ENCODE measurements at regions not wholly inside any gene's neighbourhood (a gene's known extent, or its start where the extent isn't known, plus 50 kb on each side); places are given as distances from the start of the nearest gene placed in this dataset.

DNA sequence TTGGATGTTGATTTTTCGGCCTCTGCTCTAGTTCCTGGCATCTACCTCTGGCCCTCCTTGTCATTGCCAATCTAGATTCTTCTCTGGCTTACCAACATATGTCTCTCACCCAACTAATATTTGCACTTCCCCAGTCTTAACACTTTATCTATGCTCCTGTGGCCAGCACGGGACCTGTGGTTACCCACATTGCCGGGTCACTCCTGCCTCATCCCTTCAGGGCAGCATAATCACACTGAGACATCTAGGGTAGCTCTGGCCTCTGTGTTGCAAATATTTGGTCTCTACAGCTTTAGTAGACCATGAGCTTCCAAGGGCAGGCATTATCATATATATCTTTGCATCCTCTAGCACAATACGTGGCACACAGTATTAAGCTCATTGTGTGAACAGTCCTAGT lies 182.0 kb upstream of the ARHGAP20 start:
- TF ChIP-seq CTCF (IDR thresholded peaks at IDR 0.05; ENCODE audit: low read depth, low read length, missing control alignments), result no peak
- in situ Hi-C loops (cut with HindIII; ENCODE audit: low sequenced_read_pairs), result no loop called here

DNA sequence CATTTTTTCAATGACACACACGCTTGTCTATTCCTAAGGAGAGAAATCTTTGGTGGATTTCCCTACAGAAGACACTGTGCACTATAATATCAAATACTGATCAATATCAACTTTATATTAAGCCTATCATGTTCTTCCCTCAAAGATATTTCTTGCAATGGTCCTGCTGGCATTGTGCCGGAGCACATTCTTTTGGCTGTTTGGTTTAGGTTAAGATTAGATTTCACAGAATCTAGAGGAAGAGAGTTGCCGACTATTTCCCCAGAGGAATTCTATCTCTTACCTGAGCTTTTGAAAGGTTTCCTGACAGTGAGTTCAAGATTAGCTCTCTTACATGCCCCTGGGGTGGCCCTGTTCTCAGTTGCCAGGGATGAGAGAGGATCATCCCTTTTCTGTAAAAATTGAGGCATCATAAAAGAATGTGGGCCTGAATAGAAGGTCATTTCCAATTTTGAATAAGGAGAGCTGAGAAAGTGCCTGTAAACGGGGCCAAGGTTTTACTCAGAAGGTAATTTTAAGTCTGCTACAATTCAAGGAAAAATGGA lies 180.6 kb upstream of the ARHGAP20 start:
- no peak for DNase-seq (ENCODE audit: low read depth)
- no peak for TF ChIP-seq CTCF (IDR thresholded peaks at IDR 0.05; ENCODE audit: low read depth, low read length, missing control alignments)
- H3K4me3 ChIP-seq (ENCODE audit: low read depth, low read length), result no peak overlapping the region
- in situ Hi-C loops (cut with HindIII; ENCODE audit: low sequenced_read_pairs), result no loop called here

More for the DNA sequence above, 182.0 kb upstream of the ARHGAP20 start:
- no peak overlapping the region for H3K4me3 ChIP-seq (ENCODE audit: low read depth, low read length)
- DNase-seq (ENCODE audit: low read depth), result no peak

GRCh38 chr11:110891411-110891810 lies 179.2 kb upstream of the ARHGAP20 start:
- TF ChIP-seq CTCF (IDR thresholded peaks at IDR 0.05; ENCODE audit: low read depth, low read length, missing control alignments), result no peak
- peak; percentile 51 for DNase-seq (ENCODE audit: low read depth)
- in situ Hi-C loops (cut with HindIII; ENCODE audit: low sequenced_read_pairs), result no loop called here

GRCh38 chr11:110890995-110891394 lies 178.8 kb upstream of the ARHGAP20 start:
- in situ Hi-C loops (cut with HindIII; ENCODE audit: low sequenced_read_pairs), result no loop called here
- TF ChIP-seq CTCF (IDR thresholded peaks at IDR 0.05; ENCODE audit: low read depth, low read length, missing control alignments), result no peak
- H3K4me3 ChIP-seq (ENCODE audit: low read depth, low read length), result no peak overlapping the region
- DNase-seq (ENCODE audit: low read depth), result no peak

More at GRCh38 chr11:110891411-110891810, 179.2 kb upstream of the ARHGAP20 start:
- H3K4me3 ChIP-seq (ENCODE audit: low read depth, low read length), result no peak overlapping the region

DNA sequence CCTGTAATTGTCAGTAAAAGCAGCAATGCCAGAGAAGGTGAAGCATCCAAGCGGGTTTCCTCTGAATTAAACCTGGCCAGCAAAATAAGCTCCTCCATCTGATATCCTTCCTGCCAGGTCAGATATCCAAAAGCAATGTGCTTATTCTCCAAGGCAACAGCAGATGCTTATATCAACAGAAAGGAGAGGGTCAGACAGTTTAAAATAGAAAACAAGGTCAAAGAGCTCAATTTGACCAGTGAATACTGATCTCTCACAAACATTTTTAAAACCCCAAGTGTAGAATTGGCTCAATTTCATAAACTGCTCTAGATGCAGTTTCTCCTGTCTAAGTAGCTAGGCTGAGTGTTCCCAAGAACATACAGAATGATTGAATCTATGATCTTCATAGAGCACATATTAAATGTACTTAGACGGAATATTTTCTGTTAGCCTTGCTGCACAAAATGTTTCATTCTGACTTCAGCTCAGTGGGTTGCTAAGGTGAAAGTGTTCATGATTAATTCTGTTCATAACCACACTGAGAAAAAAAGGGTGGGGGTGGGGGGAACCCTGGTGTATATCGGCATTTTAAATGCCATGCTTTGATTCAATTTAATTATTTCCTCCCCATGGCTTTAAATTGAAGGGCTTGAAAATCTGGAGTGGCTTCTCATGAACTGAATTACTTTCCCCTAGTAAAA lies 174.2 kb upstream of the ARHGAP20 start:
- no peak for TF ChIP-seq CTCF (IDR thresholded peaks at IDR 0.05; ENCODE audit: low read depth, low read length, missing control alignments)
- no peak for DNase-seq (ENCODE audit: low read depth)
- no peak overlapping the region for H3K4me3 ChIP-seq (ENCODE audit: low read depth, low read length)
- in situ Hi-C loops (cut with HindIII; ENCODE audit: low sequenced_read_pairs), result no loop called here

DNA sequence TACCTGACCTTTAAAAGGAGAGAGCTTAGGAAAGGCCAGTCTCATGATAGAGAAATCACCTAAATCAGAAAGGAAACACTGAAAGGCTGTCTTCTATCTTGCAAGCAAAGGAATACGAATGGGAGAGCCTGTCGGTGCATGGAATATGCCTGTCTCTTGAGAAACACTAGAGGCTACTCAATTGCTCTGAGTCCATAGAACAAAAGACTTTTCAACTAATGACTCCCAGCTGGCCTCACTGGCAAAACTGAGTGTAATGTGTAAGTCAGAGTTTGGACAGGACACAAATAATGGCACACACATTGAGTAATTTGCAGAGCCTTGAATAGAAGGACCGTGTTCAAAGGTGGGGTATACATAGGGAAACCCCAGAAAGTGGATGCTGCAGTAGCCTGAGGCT lies 171.0 kb upstream of the ARHGAP20 start:
- no peak for TF ChIP-seq CTCF (IDR thresholded peaks at IDR 0.05; ENCODE audit: low read depth, low read length, missing control alignments)
- DNase-seq (ENCODE audit: low read depth), result no peak
- no peak overlapping the region for H3K4me3 ChIP-seq (ENCODE audit: low read depth, low read length)
- in situ Hi-C loops (cut with HindIII; ENCODE audit: low sequenced_read_pairs), result no loop called here
